ENCODE measurements at regions not wholly inside any gene's neighbourhood (a gene's known extent, or its start where the extent isn't known, plus 50 kb on each side); places are given as distances from the start of the nearest gene placed in this dataset.

- no peak for TF ChIP-seq CTCF (conservative IDR thresholded peaks at IDR 0.05 in 1 of 2, IDR thresholded peaks at IDR 0.05 in 1 of 2; ENCODE audit: low read depth in 1 of 2, low read length in 2 of 2)
- no peak for TF ChIP-seq EZH2 (IDR thresholded peaks at IDR 0.05; ENCODE audit: low read length, missing control alignments)
Measured at GRCh38 chr5:15220642-15221173, 279.3 kb upstream of the FBXL7 start.
